D721Med (cell line): ENCODE measurements at regions not wholly inside any gene's neighbourhood (a gene's known extent, or its start where the extent isn't known, plus 50 kb on each side); places are given as distances from the start of the nearest gene placed in this dataset.

Source experiments
- DNase-seq: peaks from one replicate; pipeline ENCODE4 v3.0.0; 2011; ENCODE audit warnings: low spot score; ENCODE audit not compliant: insufficient read length
- FAIRE-seq: peaks from 2 replicates; lab custom pipeline; 2011; peaks lifted over from hg19 to GRCh38; lab: Jason Lieb, UNC
- CTCF ChIP-seq: IDR thresholded peaks from 2 replicates; pipeline ENCODE4 v1.5.1; 2012; ENCODE audit warnings: mild to moderate bottlenecking, control low read depth; ENCODE audit not compliant: insufficient read depth; ENCODE audit errors: missing control alignments

- no peak for TF ChIP-seq CTCF
- FAIRE-seq (no peak), DNase-seq (no peak)
These were observed 146.3 kb upstream of the RPS6KA3 start for GRCh38 chrX:20412871-20413486.

- FAIRE-seq, result no peak
- TF ChIP-seq CTCF, result no peak
- DNase-seq, result no peak
These were observed 143.8 kb upstream of the RPS6KA3 start for GRCh38 chrX:20410540-20410939.

GRCh38 chrX:20409991-20410390 lies 143.3 kb upstream of the RPS6KA3 start:
- FAIRE-seq, result no peak
- TF ChIP-seq CTCF, result no peak
- DNase-seq, result no peak

- TF ChIP-seq CTCF, result no peak
- FAIRE-seq (no peak), DNase-seq (no peak)
These were observed 136.2 kb upstream of the RPS6KA3 start for GRCh38 chrX:20402956-20403355.

- DNase-seq (no peak), FAIRE-seq (no peak)
- TF ChIP-seq CTCF, result no peak
These were observed 133.2 kb upstream of the RPS6KA3 start for GRCh38 chrX:20399728-20400414.

- FAIRE-seq, result no peak
- DNase-seq, result no peak
- TF ChIP-seq CTCF, result no peak
These were observed 130.9 kb upstream of the RPS6KA3 start for GRCh38 chrX:20397587-20397986.

GRCh38 chrX:20394451-20394850 lies 127.7 kb upstream of the RPS6KA3 start:
- DNase-seq (no peak), FAIRE-seq (no peak)
- TF ChIP-seq CTCF, result no peak
